H1 (cell line): ENCODE measurements at regions not wholly inside any gene's neighbourhood (a gene's known extent, or its start where the extent isn't known, plus 50 kb on each side); places are given as distances from the start of the nearest gene placed in this dataset.

Source experiments
- CTCF ChIA-PET: fragments of 300-600 bp; sonication (Branson Sonifier 250); formaldehyde crosslinking; loops from one replicate; lab custom pipeline; 2021; ENCODE audit not compliant: partially characterized antibody; lab: Charles Lee
- POLR2A ChIA-PET: fragments of 300-600 bp; sonication (Branson Sonifier 250); formaldehyde crosslinking; loops from one replicate; lab custom pipeline; 2021; ENCODE audit warnings: inconsistent platforms; ENCODE audit not compliant: partially characterized antibody; lab: Charles Lee
- DNase-seq, 2 experiments: peaks; one replicate each; pipeline versions ENCODE4 v3.0.0 to v3.0.0-alpha.2; 2010 to 2022; ENCODE audit warnings: low spot score in 2 of 2, low read depth in 1 of 2, mixed read lengths in 1 of 2
- FAIRE-seq: peaks from 2 replicates; lab custom pipeline; 2011; peaks lifted over from hg19 to GRCh38; lab: Jason Lieb, UNC
- H2AFZ ChIP-seq: 2 replicates; pipeline ENCODE4 v1.8.1; 2012; ENCODE audit warnings: low read length, inconsistent platforms
- H2AK5ac ChIP-seq: 2 replicates; pipeline ENCODE4 v1.6.1; 2013; ENCODE audit warnings: low read depth, low read length
- H2BK120ac ChIP-seq: replicated peaks from 2 replicates; pipeline ENCODE3; 2013; ENCODE audit warnings: low read depth, low read length, inconsistent platforms
- H2BK12ac ChIP-seq: 2 replicates; pipeline ENCODE4 v1.6.1; 2013; ENCODE audit warnings: low read depth, low read length
- H2BK15ac ChIP-seq: 2 replicates; pipeline ENCODE4 v1.6.1; 2013; ENCODE audit warnings: low read length
- H2BK20ac ChIP-seq: 2 replicates; pipeline ENCODE4 v1.6.1; 2013; ENCODE audit warnings: low read length
- H2BK5ac ChIP-seq: 2 replicates; pipeline ENCODE4 v1.6.1; 2013; ENCODE audit warnings: low read depth, low read length
- H3K14ac ChIP-seq: 2 replicates; pipeline ENCODE4 v1.6.1; 2013; ENCODE audit warnings: inconsistent platforms; ENCODE audit not compliant: insufficient read length
- H3K18ac ChIP-seq: 2 replicates; pipeline ENCODE4 v1.6.1; 2013; ENCODE audit warnings: low read length; ENCODE audit errors: extremely low read depth
- H3K23ac ChIP-seq: 2 replicates; pipeline ENCODE4 v1.6.1; 2013; ENCODE audit warnings: inconsistent platforms; ENCODE audit not compliant: insufficient read length
- H3K23me2 ChIP-seq: 2 replicates; pipeline ENCODE4 v1.6.1; 2013; ENCODE audit warnings: low read depth, low read length
- H3K27ac ChIP-seq: 2 replicates; pipeline ENCODE4 v1.6.1; 2011; ENCODE audit warnings: low read depth, low read length, inconsistent platforms
- H3K27me3 ChIP-seq, 4 experiments: replicated peaks in 1 of 4; 1 replicate in 1 of 4; 2 replicates in 3 of 4; pipeline versions ENCODE4 v1.6.1 to v1.8.1; 2011 to 2013; ENCODE audit warnings: low read length in 3 of 4, mild to moderate bottlenecking in 3 of 4, inconsistent platforms in 2 of 4, mixed read lengths in 2 of 4, moderate library complexity in 1 of 4; ENCODE audit not compliant: control insufficient read depth in 3 of 4, insufficient read depth in 3 of 4; ENCODE audit errors: extremely low read depth in 1 of 4
- H3K36me3 ChIP-seq, 4 experiments: 2 replicates each; pipeline versions ENCODE4 v1.6.1 to v1.8.1; 2011 to 2013; ENCODE audit warnings: mild to moderate bottlenecking in 4 of 4, low read length in 3 of 4, moderate library complexity in 2 of 4, control low read depth in 1 of 4, inconsistent platforms in 1 of 4; ENCODE audit not compliant: insufficient read depth in 4 of 4, control insufficient read depth in 2 of 4
- H3K4ac ChIP-seq: replicated peaks from 2 replicates; pipeline ENCODE3; 2013; ENCODE audit warnings: low read length, low read depth, mixed read lengths, inconsistent platforms; ENCODE audit not compliant: insufficient read length
- H3K4me1 ChIP-seq, 4 experiments: replicated peaks in 1 of 4; 1 replicate in 1 of 4; 2 replicates in 3 of 4; pipeline versions ENCODE4 v1.6.1 to v1.8.1; 2011 to 2013; ENCODE audit warnings: low read length in 3 of 4, inconsistent platforms in 2 of 4, mixed read lengths in 1 of 4; ENCODE audit not compliant: insufficient read depth in 4 of 4, control insufficient read depth in 3 of 4
- H3K4me2 ChIP-seq, 2 experiments: 2 replicates each; pipeline versions ENCODE4 v1.6.1 to v1.8.1; 2011 to 2013; ENCODE audit warnings: low read depth in 2 of 2, low read length in 2 of 2, control low read depth in 1 of 2, inconsistent platforms in 1 of 2, mild to moderate bottlenecking in 1 of 2; ENCODE audit not compliant: insufficient read depth in 1 of 2
- H3K4me3 ChIP-seq, 4 experiments: fragments of 200-600, 300-600 bp in 1 of 4; sonication (generic), shearing (Covaris generic), sonication (Bioruptor Twin) in 1 of 4; 2 replicates each; pipeline versions ENCODE4 v1.5.1 to v1.8.1; 2011 to 2016; ENCODE audit warnings: low read length in 4 of 4, low read depth in 3 of 4, control low read depth in 2 of 4, inconsistent platforms in 2 of 4, mild to moderate bottlenecking in 2 of 4, mixed read lengths in 1 of 4, moderate library complexity in 1 of 4; ENCODE audit not compliant: insufficient read depth in 2 of 4; ENCODE audit errors: extremely low read depth in 1 of 4
- H3K56ac ChIP-seq: replicated peaks from 2 replicates; pipeline ENCODE3; 2013; ENCODE audit warnings: low read depth, mild to moderate bottlenecking, mixed read lengths, low read length, inconsistent platforms; ENCODE audit not compliant: insufficient read length
- H3K79me1 ChIP-seq: 2 replicates; pipeline ENCODE4 v1.6.1; 2013; ENCODE audit warnings: low read depth, low read length, control low read depth
- H3K79me2 ChIP-seq, 2 experiments: 2 replicates each; pipeline versions ENCODE4 v1.6.1 to v1.8.1; 2012 to 2013; ENCODE audit warnings: low read length in 2 of 2, mild to moderate bottlenecking in 2 of 2, inconsistent platforms in 1 of 2; ENCODE audit not compliant: insufficient read depth in 2 of 2, control insufficient read depth in 1 of 2
- H3K9ac ChIP-seq, 4 experiments: replicated peaks in 1 of 4; 1 replicate in 1 of 4; 2 replicates in 3 of 4; pipeline versions ENCODE4 v1.6.1 to v1.8.1; 2011 to 2013; ENCODE audit warnings: low read depth in 3 of 4, low read length in 3 of 4, control low read depth in 2 of 4, mild to moderate bottlenecking in 2 of 4, moderate library complexity in 2 of 4, inconsistent platforms in 1 of 4; ENCODE audit errors: extremely low read depth in 1 of 4
- H3K9me3 ChIP-seq, 2 experiments: 2 replicates each; pipeline versions ENCODE4 v1.6.1 to v1.8.1; 2012 to 2013; ENCODE audit warnings: mild to moderate bottlenecking in 2 of 2, moderate library complexity in 2 of 2, control low read depth in 1 of 2, inconsistent platforms in 1 of 2, low read depth in 1 of 2, low read length in 1 of 2, mixed read lengths in 1 of 2; ENCODE audit not compliant: insufficient read depth in 2 of 2
- H4K20me1 ChIP-seq, 2 experiments: replicated peaks in 1 of 2; 2 replicates each; pipeline versions ENCODE3 to v1.8.1; 2011 to 2013; ENCODE audit warnings: inconsistent platforms in 2 of 2, low read length in 2 of 2, mild to moderate bottlenecking in 1 of 2; ENCODE audit not compliant: insufficient read depth in 2 of 2, control insufficient read depth in 1 of 2
- H4K5ac ChIP-seq: 2 replicates; pipeline ENCODE4 v1.6.1; 2013; ENCODE audit warnings: low read length, low read depth, mixed read lengths, inconsistent platforms; ENCODE audit not compliant: insufficient read length
- H4K8ac ChIP-seq: 2 replicates; pipeline ENCODE4 v1.8.0; 2013; ENCODE audit warnings: mild to moderate bottlenecking, moderate library complexity, low read length, inconsistent platforms; ENCODE audit not compliant: insufficient read depth; ENCODE audit errors: extremely low read depth
- H4K91ac ChIP-seq: replicated peaks from 2 replicates; pipeline ENCODE3; 2013; ENCODE audit warnings: low read length, mixed read lengths, inconsistent platforms; ENCODE audit not compliant: insufficient read length
- CTBP2 ChIP-seq: IDR thresholded peaks from 2 replicates; pipeline ENCODE4 v1.7.0; 2011; ENCODE audit warnings: borderline replicate concordance, mild to moderate bottlenecking, moderate library complexity, mixed read lengths, low read length; ENCODE audit not compliant: insufficient read depth, insufficient read length
- GTF2F1 ChIP-seq: IDR thresholded peaks from 2 replicates; pipeline ENCODE4 v1.6.1; 2012; ENCODE audit warnings: low read depth, low read length, improper control_type of control experiment, borderline replicate concordance
- NANOG ChIP-seq: IDR thresholded peaks from 2 replicates; pipeline ENCODE4 v1.6.1; 2011; ENCODE audit warnings: low read length, low read depth, mild to moderate bottlenecking, inconsistent platforms; ENCODE audit not compliant: insufficient read depth, poor library complexity, severe bottlenecking
- NRF1 ChIP-seq: IDR thresholded peaks from 2 replicates; pipeline ENCODE4 v1.6.1; 2011; ENCODE audit warnings: mild to moderate bottlenecking, low read depth, low read length, improper control_type of control experiment
- POLR2A ChIP-seq, 2 experiments: IDR thresholded peaks; 1 replicate in 1 of 2; 2 replicates in 1 of 2; pipeline ENCODE4 v1.6.1; 2011; ENCODE audit warnings: low read depth in 2 of 2, low read length in 2 of 2, mild to moderate bottlenecking in 2 of 2; ENCODE audit errors: control extremely low read depth in 1 of 2
- RBBP5 ChIP-seq: IDR thresholded peaks from 2 replicates; pipeline ENCODE4 v1.7.1; 2012; ENCODE audit warnings: low read depth, mild to moderate bottlenecking, inconsistent platforms, low read length, moderate library complexity, borderline replicate concordance
- RFX5 ChIP-seq: IDR thresholded peaks from 2 replicates; pipeline ENCODE4 v1.6.1; 2011; ENCODE audit warnings: low read depth, low read length, improper control_type of control experiment, borderline replicate concordance
- SAP30 ChIP-seq: fragments of 300-600 bp; sonication (generic); IDR thresholded peaks from 2 replicates; pipeline ENCODE4 v1.7.1; 2012; ENCODE audit warnings: low read length, moderate library complexity, mild to moderate bottlenecking, inconsistent platforms; ENCODE audit not compliant: insufficient read depth, insufficient replicate concordance
- SIN3A ChIP-seq, 2 experiments: IDR thresholded peaks in 1 of 2; conservative IDR thresholded peaks in 1 of 2; 2 replicates each; pipeline ENCODE4 v1.6.1; 2011 to 2012; ENCODE audit warnings: low read length in 2 of 2, improper control_type of control experiment in 1 of 2, low read depth in 1 of 2, mild to moderate bottlenecking in 1 of 2
- YY1 ChIP-seq: IDR thresholded peaks from 2 replicates; pipeline ENCODE4 v1.6.1; 2011; ENCODE audit warnings: low read depth, mild to moderate bottlenecking, low read length
- WGBS, 2 experiments: shearing (Covaris generic) in 1 of 2; methylation state at CpG; one replicate each; pipeline versions ENCODE4 v1.1.6 to v1.1.7; 2013 to 2015; ENCODE audit warnings: low lambda C conversion rate in 2 of 2, mixed read lengths in 2 of 2, inconsistent platforms in 1 of 2, low coverage in 1 of 2, missing lambda C conversion rate in 1 of 2; ENCODE audit not compliant: insufficient replicate concordance in 2 of 2, insufficient coverage in 1 of 2, insufficient read length in 1 of 2; ENCODE audit errors: extremely low coverage in 1 of 2, missing lambda C conversion rate in 1 of 2; 5-methylcytosine and 5-hydroxymethylcytosine counted together

DNA sequence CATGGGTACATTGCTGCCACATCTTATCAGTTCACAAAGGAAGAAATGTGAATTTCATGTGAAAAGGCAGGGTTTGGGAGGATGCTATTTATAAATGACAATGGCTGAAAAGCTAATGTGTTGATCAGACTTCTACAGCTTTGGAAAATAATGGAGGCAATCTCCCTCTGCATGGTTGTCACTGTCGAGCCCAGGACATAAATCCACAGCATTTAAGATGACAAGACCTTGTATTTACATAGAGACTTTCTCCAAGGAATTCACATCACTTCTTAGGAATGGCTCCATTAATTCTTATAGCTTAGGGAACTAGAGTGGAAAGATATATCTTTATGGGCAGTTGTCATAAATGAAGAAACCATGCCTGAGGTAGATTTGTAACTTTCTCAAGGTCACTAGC, 66.7 kb downstream of the CBLL2 start:
- H3K4me1 ChIP-seq, result no peaks in the 10 kb centered on the region; a peak in 1 of 7 replicates
- H4K8ac ChIP-seq, result no peak overlapping the region
- H2BK15ac ChIP-seq, result no peak overlapping the region
- H3K56ac ChIP-seq, result no peak overlapping the region
- no peak overlapping the region for H2BK20ac ChIP-seq
- H4K20me1 ChIP-seq, result no peaks in the 10 kb centered on the region
- ChIA-PET CTCF (no interaction called here), POLR2A (no interaction called here)
- H3K14ac ChIP-seq, result no peak overlapping the region
- no peaks in the 10 kb centered on the region for H3K79me2 ChIP-seq
- H3K79me1 ChIP-seq, result no peaks in the 10 kb centered on the region
- no peak overlapping the region for H4K91ac ChIP-seq
- H3K9me3 ChIP-seq, result no peaks in the 10 kb centered on the region; a peak in 1 of 4 replicates
- H3K18ac ChIP-seq, result no peak overlapping the region
- FAIRE-seq (peak; percentile 24), DNase-seq (no peak)
- no peak overlapping the region for H3K4me3 ChIP-seq
- 38% methylated on average over 1 of the region's 1 CpG; no CpG with 5 or more reads in 1 of the 2 experiments for WGBS, 2 experiments
- no peak overlapping the region for H3K4ac ChIP-seq
- H3K27ac ChIP-seq, result no peak overlapping the region
- TF ChIP-seq POLR2A (IDR thresholded peaks at IDR 0.05; ENCODE audit: control extremely low read depth in 1 of 2, low read depth in 2 of 2, low read length in 2 of 2), result no peak
- TF ChIP-seq NRF1, result no peak
- no peak for TF ChIP-seq RFX5
- no peak for TF ChIP-seq YY1
- no peak for TF ChIP-seq CTBP2
- TF ChIP-seq SAP30, result no peak
- TF ChIP-seq NANOG, result no peak
- no peak for TF ChIP-seq RBBP5
- no peak for TF ChIP-seq SIN3A (conservative IDR thresholded peaks at IDR 0.05 in 1 of 2, IDR thresholded peaks at IDR 0.05 in 1 of 2; ENCODE audit: low read depth in 1 of 2, low read length in 2 of 2)
- no peak for TF ChIP-seq GTF2F1
- no peak overlapping the region for H2BK120ac ChIP-seq
- H3K36me3 ChIP-seq, result no peaks in the 10 kb centered on the region
- no peak overlapping the region for H3K23ac ChIP-seq
- H3K9ac ChIP-seq, result no peak overlapping the region
- no peak overlapping the region for H2BK5ac ChIP-seq
- no peaks in the 10 kb centered on the region for H3K23me2 ChIP-seq
- H4K5ac ChIP-seq, result no peak overlapping the region
- no peaks in the 10 kb centered on the region for H3K27me3 ChIP-seq
- no peak overlapping the region for H2AFZ ChIP-seq
- no peak overlapping the region for H3K4me2 ChIP-seq
- H2BK12ac ChIP-seq, result no peak overlapping the region
- no peak overlapping the region for H2AK5ac ChIP-seq
